ENCODE measurements at regions not wholly inside any gene's neighbourhood (a gene's known extent, or its start where the extent isn't known, plus 50 kb on each side); places are given as distances from the start of the nearest gene placed in this dataset.

DNA sequence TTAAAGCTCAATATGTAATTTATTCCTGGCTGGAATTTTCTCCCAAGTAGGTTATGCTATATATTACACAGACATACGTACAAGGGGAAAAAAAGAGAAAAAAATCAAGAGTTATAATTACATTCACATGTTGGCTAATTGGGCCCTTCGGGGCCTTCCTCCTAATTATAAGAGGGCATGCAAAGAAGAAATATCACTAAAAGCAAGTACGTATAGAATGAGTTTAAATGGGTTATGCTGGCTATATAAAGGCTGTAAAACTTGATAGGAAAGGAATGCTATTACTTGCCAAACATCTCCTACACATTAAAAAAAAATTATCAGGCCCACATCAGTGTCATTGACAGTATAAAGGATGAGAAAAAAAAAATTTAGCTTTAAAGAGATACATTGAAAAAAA, 1396.1 kb upstream of the ADGRL4 start:
- no peak for TF ChIP-seq EZH2 (IDR thresholded peaks at IDR 0.05; ENCODE audit: insufficient read depth, poor library complexity, severe bottlenecking)
- TF ChIP-seq EZH2phosphoT487 (IDR thresholded peaks at IDR 0.05; ENCODE audit: insufficient read depth, low read depth): no peak

GRCh38 chr1:80401757-80402156, 1395.2 kb upstream of the ADGRL4 start:
- no peak overlapping the region for H3K4me2 ChIP-seq (ENCODE audit: unreplicated experiment)
- no peak for DNase-seq
- no peak overlapping the region for H3K9ac ChIP-seq
- no peak overlapping the region for H2AFZ ChIP-seq
- H3K27ac ChIP-seq: no peak overlapping the region
- H3F3A ChIP-seq (ENCODE audit: insufficient read depth): no peaks in the 10 kb centered on the region
- H3K36me3 ChIP-seq (ENCODE audit: low read depth): no peaks in the 10 kb centered on the region
- no peaks in the 10 kb centered on the region for H3K79me2 ChIP-seq (ENCODE audit: insufficient read depth)
- no peaks in the 10 kb centered on the region for H3K9me2 ChIP-seq (ENCODE audit: insufficient read depth)
- 14 to 33% methylated on average over 1 of the region's 1 CpG for WGBS, 2 experiments (ENCODE audit: low coverage in 1 of 2, low lambda C conversion rate in 2 of 2, missing lambda C conversion rate in 2 of 2)
- H3K27me3 ChIP-seq (replicated peaks; ENCODE audit: insufficient read depth): no peaks in the 10 kb centered on the region
- TF ChIP-seq EZH2phosphoT487 (IDR thresholded peaks at IDR 0.05; ENCODE audit: insufficient read depth, low read depth) (no peak), EZH2 (IDR thresholded peaks at IDR 0.05; ENCODE audit: insufficient read depth, poor library complexity, severe bottlenecking) (no peak)
- in situ Hi-C loops (cut with MboI): no loop called here
- H3K4me1 ChIP-seq (ENCODE audit: insufficient read depth): no peaks in the 10 kb centered on the region
- H3K4me3 ChIP-seq: no peak overlapping the region
- H4K20me1 ChIP-seq (ENCODE audit: insufficient read depth): no peaks in the 10 kb centered on the region
- peaks cover 6% of the 10 kb centered on the region for H3K9me3 ChIP-seq (ENCODE audit: low read depth)

More for the DNA sequence above, 1396.1 kb upstream of the ADGRL4 start:
- Histone ChIP-seq H3K79me2 (ENCODE audit: insufficient read depth) (no peaks in the 10 kb centered on the region), H3F3A (ENCODE audit: insufficient read depth) (no peaks in the 10 kb centered on the region), H3K9me2 (ENCODE audit: insufficient read depth) (no peaks in the 10 kb centered on the region), H3K4me2 (ENCODE audit: unreplicated experiment) (no peak overlapping the region), H3K9me3 (ENCODE audit: low read depth) (peaks cover 6% of the 10 kb centered on the region), H4K20me1 (ENCODE audit: insufficient read depth) (no peaks in the 10 kb centered on the region), H3K9ac (no peak overlapping the region), H3K4me1 (ENCODE audit: insufficient read depth) (no peaks in the 10 kb centered on the region), H3K36me3 (ENCODE audit: low read depth) (no peaks in the 10 kb centered on the region), H2AFZ (no peak overlapping the region), H3K27ac (no peak overlapping the region), H3K27me3 (replicated peaks; ENCODE audit: insufficient read depth) (no peaks in the 10 kb centered on the region), H3K4me3 (no peak overlapping the region)
- DNase-seq: no peak
- 5 to 7% methylated on average over 3 of the region's 3 CpGs for WGBS, 2 experiments (ENCODE audit: low coverage in 1 of 2, low lambda C conversion rate in 2 of 2, missing lambda C conversion rate in 2 of 2)
- in situ Hi-C loops (cut with MboI): no loop called here

- H3K9ac ChIP-seq: no peak overlapping the region
- no peaks in the 10 kb centered on the region for H3K27me3 ChIP-seq (replicated peaks; ENCODE audit: insufficient read depth)
- 4 to 9% methylated on average over 3 of the region's 3 CpGs for WGBS, 2 experiments (ENCODE audit: low coverage in 1 of 2, low lambda C conversion rate in 2 of 2, missing lambda C conversion rate in 2 of 2)
- H3K4me3 ChIP-seq: no peak overlapping the region
- in situ Hi-C loops (cut with MboI): no loop called here
- no peaks in the 10 kb centered on the region for H3K36me3 ChIP-seq (ENCODE audit: low read depth)
- no peaks in the 10 kb centered on the region for H3K79me2 ChIP-seq (ENCODE audit: insufficient read depth)
- no peak for DNase-seq
- H3K9me2 ChIP-seq (ENCODE audit: insufficient read depth): no peaks in the 10 kb centered on the region
- no peaks in the 10 kb centered on the region for H3F3A ChIP-seq (ENCODE audit: insufficient read depth)
- no peak overlapping the region for H3K4me2 ChIP-seq (ENCODE audit: unreplicated experiment)
- no peaks in the 10 kb centered on the region for H3K9me3 ChIP-seq (ENCODE audit: low read depth)
- no peaks in the 10 kb centered on the region for H3K4me1 ChIP-seq (ENCODE audit: insufficient read depth)
- no peaks in the 10 kb centered on the region for H4K20me1 ChIP-seq (ENCODE audit: insufficient read depth)
- H3K27ac ChIP-seq: no peak overlapping the region
- TF ChIP-seq EZH2 (IDR thresholded peaks at IDR 0.05; ENCODE audit: insufficient read depth, poor library complexity, severe bottlenecking): no peak
- TF ChIP-seq EZH2phosphoT487 (IDR thresholded peaks at IDR 0.05; ENCODE audit: insufficient read depth, low read depth): no peak
- no peak overlapping the region for H2AFZ ChIP-seq
Observed at GRCh38 chr1:80392529-80392928, 1386.0 kb upstream of the ADGRL4 start.

- in situ Hi-C loops (cut with MboI): no loop called here
- H4K20me1 ChIP-seq (ENCODE audit: insufficient read depth): no peaks in the 10 kb centered on the region
- H3K79me2 ChIP-seq (ENCODE audit: insufficient read depth): no peaks in the 10 kb centered on the region
- TF ChIP-seq EZH2 (IDR thresholded peaks at IDR 0.05; ENCODE audit: insufficient read depth, poor library complexity, severe bottlenecking): no peak
- no peak overlapping the region for H3K4me3 ChIP-seq
- H3K9me3 ChIP-seq (ENCODE audit: low read depth): no peaks in the 10 kb centered on the region
- no peaks in the 10 kb centered on the region for H3K36me3 ChIP-seq (ENCODE audit: low read depth)
- H3K9me2 ChIP-seq (ENCODE audit: insufficient read depth): no peaks in the 10 kb centered on the region
- H3K27me3 ChIP-seq (replicated peaks; ENCODE audit: insufficient read depth): no peaks in the 10 kb centered on the region
- no peak for DNase-seq
- no peak overlapping the region for H2AFZ ChIP-seq
- no peaks in the 10 kb centered on the region for H3K4me1 ChIP-seq (ENCODE audit: insufficient read depth)
- H3K4me2 ChIP-seq (ENCODE audit: unreplicated experiment): no peak overlapping the region
- H3F3A ChIP-seq (ENCODE audit: insufficient read depth): no peaks in the 10 kb centered on the region
- no peak overlapping the region for H3K9ac ChIP-seq
- no peak overlapping the region for H3K27ac ChIP-seq
Observed at GRCh38 chr1:80385650-80386049, 1379.1 kb upstream of the ADGRL4 start.

- Histone ChIP-seq H3F3A (ENCODE audit: insufficient read depth) (no peaks in the 10 kb centered on the region), H3K36me3 (ENCODE audit: low read depth) (no peaks in the 10 kb centered on the region), H3K9me3 (ENCODE audit: low read depth) (no peaks in the 10 kb centered on the region), H3K4me1 (ENCODE audit: insufficient read depth) (no peaks in the 10 kb centered on the region), H3K4me2 (ENCODE audit: unreplicated experiment) (no peak overlapping the region), H3K4me3 (no peak overlapping the region), H3K27ac (no peak overlapping the region), H3K9me2 (ENCODE audit: insufficient read depth) (no peaks in the 10 kb centered on the region), H3K79me2 (ENCODE audit: insufficient read depth) (no peaks in the 10 kb centered on the region), H2AFZ (no peak overlapping the region), H3K27me3 (replicated peaks; ENCODE audit: insufficient read depth) (no peaks in the 10 kb centered on the region), H4K20me1 (ENCODE audit: insufficient read depth) (no peaks in the 10 kb centered on the region), H3K9ac (no peak overlapping the region)
- in situ Hi-C loops (cut with MboI): no loop called here
- no peak for DNase-seq
- no peak for TF ChIP-seq EZH2phosphoT487 (IDR thresholded peaks at IDR 0.05; ENCODE audit: insufficient read depth, low read depth)
- TF ChIP-seq EZH2 (IDR thresholded peaks at IDR 0.05; ENCODE audit: insufficient read depth, poor library complexity, severe bottlenecking): no peak
Observed at GRCh38 chr1:80384959-80385358, 1378.4 kb upstream of the ADGRL4 start.

All from GM23248 (cell line).